A549 (cell line): ENCODE measurements at regions not wholly inside any gene's neighbourhood (a gene's known extent, or its start where the extent isn't known, plus 50 kb on each side); places are given as distances from the start of the nearest gene placed in this dataset.

Experiments used
- ATAC-seq, 2 experiments: fragments of 200-7000 bp in 1 of 2; fragments of >200 bp in 1 of 2; cut with Nextera tagmentation in 1 of 2; cut with Tn5 transposase in 1 of 2; 3 replicates each; pipeline versions ENCODE4 v1.8.0 to v1.9.1; 2018 to 2020; ENCODE audit warnings: mild to moderate bottlenecking in 1 of 2, moderate library complexity in 1 of 2
- CTCF ChIA-PET: fragments of 300-600 bp; sonication (Branson Sonifier 250); formaldehyde crosslinking; extraction: SDS; loops from one replicate; lab custom pipeline; 2021; ENCODE audit warnings: antibody characterized with exemption, inconsistent platforms; lab: Yijun Ruan, JAX
- POLR2A ChIA-PET: fragments of 350-600 bp; formaldehyde crosslinking; extraction: SDS; loops from one replicate; lab custom pipeline; 2021; ENCODE audit warnings: antibody characterized with exemption, inconsistent platforms; lab: Yijun Ruan, JAX
- DNase-seq, 2 experiments: peaks; one replicate each; pipeline versions ENCODE4 v3.0.0 to v3.0.0-alpha.2; 2011 to 2016; ENCODE audit warnings: low read depth in 1 of 2, low spot score in 1 of 2
- FAIRE-seq: peaks from 2 replicates; lab custom pipeline; 2011; peaks lifted over from hg19 to GRCh38; lab: Jason Lieb, UNC
- H3K27ac ChIP-seq, 2 experiments: fragments of >200 bp; sonication (Bioruptor Twin); formaldehyde crosslinking; 3 replicates each; pipeline ENCODE4 v1.5.1; 2016 to 2017
- H3K4me1 ChIP-seq: fragments of >200 bp; sonication (Bioruptor Twin); formaldehyde crosslinking; 3 replicates; pipeline ENCODE4 v1.6.1; 2016
- H3K4me2 ChIP-seq: fragments of >200 bp; sonication (Bioruptor Twin); formaldehyde crosslinking; 3 replicates; pipeline ENCODE4 v1.6.1; 2016
- H3K4me3 ChIP-seq: fragments of >200 bp; sonication (Bioruptor Twin); formaldehyde crosslinking; 3 replicates; pipeline ENCODE4 v1.5.1; 2016
- H3K9me3 ChIP-seq: fragments of >200 bp; sonication (Bioruptor Twin); formaldehyde crosslinking; 3 replicates; pipeline ENCODE4 v1.6.1; 2016
- ATOH8 ChIP-seq: fragments of 250-450 bp; sonication (Bioruptor Pico); IDR thresholded peaks from 2 replicates; pipeline ENCODE4 v1.5.0; 2020; ENCODE audit warnings: low read depth, mild to moderate bottlenecking, moderate library complexity
- BCL3 ChIP-seq: fragments of >200 bp; sonication (Bioruptor Twin); formaldehyde crosslinking; IDR thresholded peaks from 3 replicates; pipeline ENCODE4 v1.6.1; 2016
- CEBPB ChIP-seq, 2 experiments: fragments of >200 bp in 1 of 2; sonication (Bioruptor Twin) in 1 of 2; formaldehyde crosslinking in 1 of 2; IDR thresholded peaks; 2 replicates each; pipeline ENCODE4 v1.6.1; 2012 to 2016
- E2F6 ChIP-seq: IDR thresholded peaks from 2 replicates; pipeline ENCODE4 v1.6.1; 2012; ENCODE audit warnings: low read depth, borderline replicate concordance
- EHF ChIP-seq: fragments of 250-450 bp; sonication (Bioruptor Pico); IDR thresholded peaks from 2 replicates; pipeline ENCODE4 v1.5.0; 2020; ENCODE audit warnings: mild to moderate bottlenecking
- EP300 ChIP-seq, 2 experiments: fragments of >200 bp; sonication (Bioruptor Twin); formaldehyde crosslinking; IDR thresholded peaks; 2 replicates in 1 of 2; 3 replicates in 1 of 2; pipeline ENCODE4 v1.6.1; 2016 to 2017
- FOSB ChIP-seq: fragments of 250-450 bp; sonication (Bioruptor Pico); IDR thresholded peaks from 2 replicates; pipeline ENCODE4 v1.5.0; 2020; ENCODE audit warnings: mild to moderate bottlenecking, moderate library complexity
- FOXS1 ChIP-seq: fragments of 250-450 bp; sonication (Bioruptor Pico); IDR thresholded peaks from 2 replicates; pipeline ENCODE4 v1.5.0; 2020; ENCODE audit warnings: mild to moderate bottlenecking, moderate library complexity
- HES2 ChIP-seq: fragments of >200 bp; sonication (Bioruptor Twin); formaldehyde crosslinking; IDR thresholded peaks from 2 replicates; pipeline ENCODE4 v1.6.1; 2016
- HEYL ChIP-seq: fragments of 250-450 bp; sonication (Bioruptor Pico); IDR thresholded peaks from 2 replicates; pipeline ENCODE4 v1.8.0; 2021; ENCODE audit warnings: mild to moderate bottlenecking, moderate library complexity
- HOXB5 ChIP-seq: fragments of 250-450 bp; sonication (Bioruptor Pico); IDR thresholded peaks from 2 replicates; pipeline ENCODE4 v1.5.0; 2020; ENCODE audit warnings: mild to moderate bottlenecking, moderate library complexity
- KDM5A ChIP-seq: fragments of 200-600 bp; sonication (generic); IDR thresholded peaks from 2 replicates; pipeline ENCODE4 v1.6.1; 2016; ENCODE audit warnings: antibody characterized with exemption, mild to moderate bottlenecking
- MAFK ChIP-seq: fragments of 450-650 bp; IDR thresholded peaks from 2 replicates; pipeline ENCODE4 v1.6.1; 2014; ENCODE audit not compliant: partially characterized antibody
- NR3C1 ChIP-seq: fragments of >200 bp; sonication (Bioruptor Twin); formaldehyde crosslinking; IDR thresholded peaks from 3 replicates; pipeline ENCODE4 v1.6.1; 2017
- PBX3 ChIP-seq: IDR thresholded peaks from 2 replicates; pipeline ENCODE4 v1.6.1; 2012
- RARB ChIP-seq: fragments of 250-450 bp; sonication (Bioruptor Pico); IDR thresholded peaks from 2 replicates; pipeline ENCODE4 v1.8.0; 2021; ENCODE audit warnings: mild to moderate bottlenecking, moderate library complexity
- RFX5 ChIP-seq: fragments of 450-650 bp; IDR thresholded peaks from 2 replicates; pipeline ENCODE4 v1.7.1; 2014; ENCODE audit warnings: antibody characterized with exemption, mild to moderate bottlenecking, moderate library complexity
- TFCP2L1 ChIP-seq: fragments of 250-450 bp; sonication (Bioruptor Pico); IDR thresholded peaks from 2 replicates; pipeline ENCODE4 v1.5.0; 2021; ENCODE audit warnings: mild to moderate bottlenecking
- ZC3H11A ChIP-seq: fragments of 450-650 bp; IDR thresholded peaks from 2 replicates; pipeline ENCODE4 v1.6.1; 2014; ENCODE audit warnings: antibody characterized with exemption, mild to moderate bottlenecking
- ZNF302 ChIP-seq: fragments of 250-450 bp; sonication (Bioruptor Pico); IDR thresholded peaks from 2 replicates; pipeline ENCODE4 v1.9.0; 2021; ENCODE audit warnings: inconsistent platforms, mild to moderate bottlenecking, moderate library complexity
- ZSCAN20 ChIP-seq: fragments of 250-450 bp; sonication (Bioruptor Pico); IDR thresholded peaks from 2 replicates; pipeline ENCODE4 v1.8.0; 2022; ENCODE audit warnings: mild to moderate bottlenecking, moderate library complexity
- WGBS: methylation state at CpG from one replicate; pipeline ENCODE4 v1.1.6; 2017; ENCODE audit errors: missing lambda C conversion rate; 5-methylcytosine and 5-hydroxymethylcytosine counted together
- TF ChIP-seq, protein P1 (sequence below): fragments of 450-650 bp; IDR thresholded peaks from 2 replicates; pipeline ENCODE4 v1.6.1; 2014; ENCODE audit warnings: antibody characterized with exemption

- Histone ChIP-seq H3K27ac (no peak overlapping the region), H3K4me3 (no peak overlapping the region), H3K4me1 (no peaks in the 10 kb centered on the region), H3K4me2 (no peak overlapping the region), H3K9me3 (no peaks in the 10 kb centered on the region)
- ATAC-seq (no peak), FAIRE-seq (no peak), DNase-seq (no peak)
- CTCF ChIA-PET: no interaction called here
- POLR2A ChIA-PET: no interaction called here
- no peak for TF ChIP-seq KDM5A
- TF ChIP-seq ZNF302 (CRISPR knock-in tag): no peak
- TF ChIP-seq BCL3: no peak
- TF ChIP-seq ZC3H11A: no peak
- no peak for TF ChIP-seq HEYL
- no peak for TF ChIP-seq HES2
- no peak for TF ChIP-seq EP300 (IDR thresholded peaks at IDR 0.05)
- TF ChIP-seq FOXS1 (CRISPR knock-in tag): no peak
- TF ChIP-seq HOXB5 (CRISPR knock-in tag): no peak
- TF ChIP-seq E2F6: no peak
- TF ChIP-seq, protein P1, sequence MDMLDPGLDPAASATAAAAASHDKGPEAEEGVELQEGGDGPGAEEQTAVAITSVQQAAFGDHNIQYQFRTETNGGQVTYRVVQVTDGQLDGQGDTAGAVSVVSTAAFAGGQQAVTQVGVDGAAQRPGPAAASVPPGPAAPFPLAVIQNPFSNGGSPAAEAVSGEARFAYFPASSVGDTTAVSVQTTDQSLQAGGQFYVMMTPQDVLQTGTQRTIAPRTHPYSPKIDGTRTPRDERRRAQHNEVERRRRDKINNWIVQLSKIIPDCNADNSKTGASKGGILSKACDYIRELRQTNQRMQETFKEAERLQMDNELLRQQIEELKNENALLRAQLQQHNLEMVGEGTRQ: no peak
- no peak for TF ChIP-seq ATOH8 (CRISPR knock-in tag)
- no peak for TF ChIP-seq MAFK
- no peak for TF ChIP-seq PBX3
- no peak for TF ChIP-seq CEBPB (IDR thresholded peaks at IDR 0.05)
- no peak for TF ChIP-seq ZSCAN20
- no peak for TF ChIP-seq NR3C1
- 3% methylated on average over 2 of the region's 2 CpGs for WGBS
These were observed 343.9 kb upstream of the CHST9 start for GRCh38 chr18:27528925-27529521.

- Histone ChIP-seq H3K4me3 (no peak overlapping the region), H3K27ac (no peak overlapping the region), H3K4me1 (no peaks in the 10 kb centered on the region), H3K9me3 (no peaks in the 10 kb centered on the region), H3K4me2 (no peak overlapping the region)
- no peak for DNase-seq
- POLR2A ChIA-PET: no interaction called here
- 0% methylated on average over 3 of the region's 3 CpGs for WGBS
- ATAC-seq: no peak
- FAIRE-seq: no peak
- TF ChIP-seq MAFK (no peak), EHF (CRISPR knock-in tag) (no peak), FOSB (CRISPR knock-in tag) (no peak), RFX5 (no peak), ATOH8 (CRISPR knock-in tag) (no peak), TFCP2L1 (CRISPR knock-in tag) (no peak), KDM5A (no peak), RARB (CRISPR knock-in tag) (no peak)
- CTCF ChIA-PET: no interaction called here
These were observed 342.7 kb upstream of the CHST9 start for GRCh38 chr18:27527856-27528255.
